GM19324 (cell line): ENCODE measurements at regions not wholly inside any gene's neighbourhood (a gene's known extent, or its start where the extent isn't known, plus 50 kb on each side); places are given as distances from the start of the nearest gene placed in this dataset.
"Not testable (repeated sequence)": the region's sequence is repeated elsewhere in the genome, so short reads cannot be mapped to it uniquely, and the experiment has no call there.

ENCODE experiments used
- ATAC-seq: cut with Tn5 transposase; IDR thresholded peaks from one replicate; pipeline ENCODE4 v1.9.1; 2021; ENCODE audit warnings: mild to moderate bottlenecking, moderate library complexity; ENCODE audit not compliant: unreplicated experiment, low FRiP score

GRCh38 chr2:76697439-76697838 lies 824.7 kb downstream of the LRRTM4 start:
- not testable (repeated sequence) for ATAC-seq

- ATAC-seq, result no peak
These were observed 829.3 kb downstream of the LRRTM4 start for GRCh38 chr2:76692908-76693307.

GRCh38 chr2:76688732-76689131 lies 833.4 kb downstream of the LRRTM4 start:
- ATAC-seq, result no peak

GRCh38 chr2:76687923-76688322 lies 834.3 kb downstream of the LRRTM4 start:
- no peak for ATAC-seq

GRCh38 chr2:76684756-76685155 lies 837.4 kb downstream of the LRRTM4 start:
- ATAC-seq, result no peak

- ATAC-seq, result no peak
These were observed 843.2 kb downstream of the LRRTM4 start for GRCh38 chr2:76679025-76679396.

- ATAC-seq, result no peak
These were observed 843.7 kb downstream of the LRRTM4 start for GRCh38 chr2:76678383-76679024.

- no peak for ATAC-seq
These were observed 847.0 kb downstream of the LRRTM4 start for GRCh38 chr2:76675212-76675611.

- no peak for ATAC-seq
These were observed 849.4 kb downstream of the LRRTM4 start for GRCh38 chr2:76672798-76673197.

GRCh38 chr2:76669966-76670465 lies 852.2 kb downstream of the LRRTM4 start:
- no peak for ATAC-seq

GRCh38 chr2:76668279-76668678 lies 853.9 kb downstream of the LRRTM4 start:
- no peak for ATAC-seq

GRCh38 chr2:76667821-76668271 lies 854.3 kb downstream of the LRRTM4 start:
- ATAC-seq, result no peak

GRCh38 chr2:76642129-76642528 lies 880.0 kb downstream of the LRRTM4 start:
- ATAC-seq, result no peak

- no peak for ATAC-seq
These were observed 880.7 kb downstream of the LRRTM4 start for GRCh38 chr2:76641506-76641905.

GRCh38 chr2:76640905-76641304 lies 881.3 kb downstream of the LRRTM4 start:
- no peak for ATAC-seq

- ATAC-seq, result no peak
These were observed 883.0 kb downstream of the LRRTM4 start for GRCh38 chr2:76639171-76639680.

- no peak for ATAC-seq
These were observed 888.8 kb downstream of the LRRTM4 start for GRCh38 chr2:76633276-76633921.

GRCh38 chr2:76625101-76625500 lies 897.1 kb downstream of the LRRTM4 start:
- ATAC-seq, result no peak

GRCh38 chr2:76613330-76613729 lies 902.6 kb upstream of the GCFC2 start:
- ATAC-seq, result no peak

GRCh38 chr2:76612764-76613163 lies 902.0 kb upstream of the GCFC2 start:
- no peak for ATAC-seq

- ATAC-seq, result no peak
These were observed 899.7 kb upstream of the GCFC2 start for GRCh38 chr2:76610451-76610850.
